ENCODE measurements at regions not wholly inside any gene's neighbourhood (a gene's known extent, or its start where the extent isn't known, plus 50 kb on each side); places are given as distances from the start of the nearest gene placed in this dataset.

DNA sequence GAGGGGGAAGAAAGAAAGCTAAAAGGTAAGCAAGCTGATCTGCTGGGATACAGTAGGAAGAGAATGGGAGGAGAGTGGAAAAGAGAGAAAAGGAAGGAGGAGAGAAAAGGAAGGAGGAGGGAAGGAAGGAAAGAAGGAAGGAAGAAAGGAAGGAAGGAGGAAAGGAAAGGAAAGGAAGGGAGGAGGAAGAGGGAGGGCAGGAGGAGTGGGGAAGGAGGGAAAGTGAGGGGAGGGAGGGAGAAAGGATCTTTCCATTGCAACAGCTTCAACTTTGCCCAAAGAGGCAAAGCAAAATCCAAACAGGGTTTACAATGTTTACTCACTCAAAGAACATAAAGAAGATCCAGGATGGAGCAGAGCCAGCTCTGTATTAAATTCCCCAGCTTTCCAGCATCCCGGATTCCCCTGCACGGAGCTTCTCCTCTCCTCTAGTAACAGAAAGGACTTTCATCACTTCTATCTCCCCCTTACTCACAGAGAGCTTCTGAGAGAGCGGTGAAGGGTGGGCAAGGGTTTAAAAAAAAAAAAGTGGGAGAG is 494.2 kb upstream of the PROK2 start:
- Histone ChIP-seq H3K4me1 (ENCODE audit: control insufficient read depth, insufficient read depth, low read length) (peaks cover 10% of the 10 kb centered on the region), H3K4me2 (ENCODE audit: low read length) (no peak overlapping the region), H3K4me3 (ENCODE audit: low read length) (no peak overlapping the region), H3K27me3 (ENCODE audit: control insufficient read depth, insufficient read depth, low read length) (peaks cover 27% of the 10 kb centered on the region), H3K9ac (ENCODE audit: low read depth, low read length) (no peak overlapping the region), H3K9me3 (replicated peaks; ENCODE audit: low read length) (peaks cover 6% of the 10 kb centered on the region), H3K36me3 (ENCODE audit: insufficient read depth, low read length) (no peaks in the 10 kb centered on the region)

DNA sequence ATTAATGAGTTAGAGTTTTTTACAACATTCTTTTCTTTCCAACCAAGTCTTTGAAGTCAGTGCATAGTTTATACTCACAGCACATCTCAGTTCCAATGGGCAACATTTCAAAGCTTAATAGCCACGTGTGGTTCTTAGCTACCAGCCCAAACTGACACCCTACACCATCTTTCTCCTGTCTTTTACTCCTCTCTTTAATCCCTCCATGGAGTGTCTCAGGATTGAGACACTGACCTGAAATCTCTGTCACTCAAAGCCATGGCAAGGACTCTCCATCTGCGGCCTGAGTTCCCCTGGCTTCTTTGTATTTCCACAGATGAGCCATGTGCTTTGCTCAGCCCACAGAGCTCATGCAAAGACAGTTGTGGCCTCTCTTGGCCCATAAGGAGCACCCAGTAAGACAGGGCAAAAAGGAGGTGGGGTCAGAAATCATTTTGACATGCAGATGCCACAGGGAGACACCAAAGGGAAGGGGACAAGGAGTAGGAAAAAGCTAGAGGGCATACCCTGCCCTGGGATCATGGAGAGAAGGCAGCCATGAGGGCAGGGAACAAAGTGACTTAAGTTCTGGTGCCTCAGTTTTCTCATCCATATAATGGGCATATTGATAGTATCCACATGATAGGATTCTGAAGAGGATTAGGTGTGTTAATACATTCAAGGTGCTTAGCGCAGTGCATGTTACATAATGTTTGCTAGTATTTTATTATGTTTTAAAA is 493.6 kb upstream of the PROK2 start:
- H3K36me3 ChIP-seq (ENCODE audit: insufficient read depth, low read length): no peaks in the 10 kb centered on the region
- no peak overlapping the region for H3K9ac ChIP-seq (ENCODE audit: low read depth, low read length)
- H3K27me3 ChIP-seq (ENCODE audit: control insufficient read depth, insufficient read depth, low read length): peaks cover 23% of the 10 kb centered on the region
- no peak overlapping the region for H3K4me2 ChIP-seq (ENCODE audit: low read length)
- peaks cover 16% of the 10 kb centered on the region for H3K4me1 ChIP-seq (ENCODE audit: control insufficient read depth, insufficient read depth, low read length)
- no peak overlapping the region for H3K4me3 ChIP-seq (ENCODE audit: low read length)
- peaks cover 6% of the 10 kb centered on the region for H3K9me3 ChIP-seq (replicated peaks; ENCODE audit: low read length)

DNA sequence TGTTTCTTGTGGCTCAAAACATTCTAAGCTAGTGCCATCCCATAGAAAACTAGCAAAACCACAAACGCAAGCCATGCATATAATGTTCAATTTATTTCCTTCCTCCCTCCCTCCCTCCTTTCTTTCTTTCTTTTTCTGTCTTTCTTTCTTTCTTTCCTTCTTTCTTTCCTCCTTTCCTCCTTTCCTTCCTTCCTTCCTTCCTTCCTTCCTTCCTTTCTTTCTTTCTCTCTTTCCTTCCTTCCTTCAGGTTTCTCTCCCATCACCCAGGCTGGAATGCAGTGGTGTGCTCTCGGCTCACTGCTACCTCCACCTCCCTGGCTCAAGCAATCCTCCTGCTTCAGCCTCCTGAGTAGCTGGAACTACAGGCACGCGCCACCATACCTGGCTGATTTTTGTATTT is 492.8 kb upstream of the PROK2 start:
- Histone ChIP-seq H3K27me3 (ENCODE audit: control insufficient read depth, insufficient read depth, low read length) (peaks cover 18% of the 10 kb centered on the region), H3K4me3 (ENCODE audit: low read length) (no peak overlapping the region), H3K9ac (ENCODE audit: low read depth, low read length) (no peak overlapping the region)

DNA sequence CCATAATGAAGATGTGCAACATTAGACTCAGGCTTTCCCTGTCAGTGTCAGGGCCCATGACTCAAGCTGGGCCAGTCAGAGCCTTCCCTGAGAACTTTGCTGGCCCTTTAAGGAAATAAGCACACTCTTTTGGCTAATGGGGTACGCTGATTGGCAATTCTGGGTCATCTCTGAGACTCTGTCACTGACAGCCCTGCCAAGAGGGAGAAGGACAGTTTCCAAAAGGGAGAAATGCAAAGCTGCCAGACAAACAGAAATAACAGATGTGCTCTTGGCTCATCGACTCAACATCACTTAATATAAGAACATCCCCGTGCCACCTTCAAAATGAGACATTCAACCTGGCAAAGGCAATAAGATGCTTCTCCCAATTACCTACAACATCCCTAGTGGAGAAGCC is 491.9 kb upstream of the PROK2 start:
- Histone ChIP-seq H3K9me3 (replicated peaks; ENCODE audit: low read length) (no peaks in the 10 kb centered on the region), H3K4me3 (ENCODE audit: low read length) (no peak overlapping the region), H3K4me1 (ENCODE audit: control insufficient read depth, insufficient read depth, low read length) (peaks cover 18% of the 10 kb centered on the region), H3K36me3 (ENCODE audit: insufficient read depth, low read length) (no peaks in the 10 kb centered on the region), H3K9ac (ENCODE audit: low read depth, low read length) (no peak overlapping the region), H3K27me3 (ENCODE audit: control insufficient read depth, insufficient read depth, low read length) (peaks cover 18% of the 10 kb centered on the region), H3K4me2 (ENCODE audit: low read length) (no peak overlapping the region)

More for the DNA sequence above, 492.8 kb upstream of the PROK2 start:
- Histone ChIP-seq H3K9me3 (replicated peaks; ENCODE audit: low read length) (peaks cover 4% of the 10 kb centered on the region), H3K4me2 (ENCODE audit: low read length) (no peak overlapping the region), H3K36me3 (ENCODE audit: insufficient read depth, low read length) (no peaks in the 10 kb centered on the region), H3K4me1 (ENCODE audit: control insufficient read depth, insufficient read depth, low read length) (peaks cover 18% of the 10 kb centered on the region)

DNA sequence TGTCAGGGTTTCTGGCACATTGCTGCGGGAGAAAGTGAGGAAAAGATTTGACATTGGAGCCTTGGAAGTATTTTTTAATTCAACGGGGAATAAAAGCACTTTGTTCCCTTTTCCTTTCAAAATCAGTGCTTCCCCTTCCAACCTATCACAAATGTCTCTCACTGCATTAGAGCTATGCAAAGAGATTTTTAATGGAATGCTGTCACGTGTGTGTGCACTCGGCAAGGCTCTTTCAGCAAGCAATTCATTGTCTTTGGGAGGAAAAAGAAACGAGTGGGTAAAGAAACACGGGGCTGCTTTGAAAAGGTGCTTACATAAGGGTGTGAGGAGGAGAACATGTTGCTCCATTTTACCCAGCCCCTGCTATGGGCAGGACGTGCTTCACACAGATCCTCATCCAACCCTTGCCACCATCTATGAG is 490.4 kb upstream of the PROK2 start:
- H3K36me3 ChIP-seq (ENCODE audit: insufficient read depth, low read length): no peaks in the 10 kb centered on the region
- peaks cover 21% of the 10 kb centered on the region for H3K4me1 ChIP-seq (ENCODE audit: control insufficient read depth, insufficient read depth, low read length)
- no peak overlapping the region for H3K4me2 ChIP-seq (ENCODE audit: low read length)

DNA sequence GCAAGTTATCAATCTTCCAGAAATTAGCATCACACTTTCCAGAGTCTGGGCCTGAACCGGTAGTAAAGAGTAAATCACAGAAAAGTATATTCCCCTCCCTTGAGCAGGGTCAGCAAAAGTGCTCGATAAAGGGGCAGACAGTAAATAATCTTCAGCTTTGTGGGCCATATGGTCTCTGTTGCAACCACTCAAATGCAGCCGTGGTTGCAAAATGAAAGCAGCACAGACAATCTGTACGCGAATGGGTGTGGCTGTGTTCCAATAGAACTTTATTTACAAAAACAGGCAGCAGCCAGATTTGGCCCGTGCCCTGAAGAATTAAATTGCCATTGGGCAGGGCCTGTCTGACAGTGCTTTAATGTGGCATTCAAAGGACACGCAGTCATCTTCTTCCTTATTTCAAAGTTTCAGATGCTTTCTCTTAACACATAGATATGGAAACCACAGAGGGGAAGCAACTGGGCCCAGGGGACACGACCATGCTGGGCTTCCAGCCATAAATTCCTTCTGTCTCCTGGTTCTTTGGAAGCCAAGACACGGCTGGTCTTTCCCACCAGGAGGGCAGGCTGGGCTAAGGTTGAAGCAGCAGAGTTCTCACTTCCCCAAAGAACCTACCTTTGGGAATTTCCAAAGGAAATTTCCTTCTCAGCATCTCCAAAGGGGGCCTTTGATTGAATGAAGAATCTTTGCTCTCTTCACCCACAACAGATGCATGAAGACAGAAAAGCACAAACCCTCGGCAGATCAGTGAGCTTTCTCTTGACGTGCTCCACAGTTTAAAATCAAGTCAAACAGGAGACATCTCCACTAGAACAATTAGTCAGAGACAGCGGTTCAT is 489.8 kb upstream of the PROK2 start:
- H3K4me1 ChIP-seq (ENCODE audit: control insufficient read depth, insufficient read depth, low read length): peaks cover 28% of the 10 kb centered on the region
- no peak overlapping the region for H3K4me3 ChIP-seq (ENCODE audit: low read length)

More for the DNA sequence above, 490.4 kb upstream of the PROK2 start:
- peaks cover 12% of the 10 kb centered on the region for H3K27me3 ChIP-seq (ENCODE audit: control insufficient read depth, insufficient read depth, low read length)
- H3K9ac ChIP-seq (ENCODE audit: low read depth, low read length): no peak overlapping the region
- H3K9me3 ChIP-seq (replicated peaks; ENCODE audit: low read length): no peaks in the 10 kb centered on the region
- H3K4me3 ChIP-seq (ENCODE audit: low read length): no peak overlapping the region

DNA sequence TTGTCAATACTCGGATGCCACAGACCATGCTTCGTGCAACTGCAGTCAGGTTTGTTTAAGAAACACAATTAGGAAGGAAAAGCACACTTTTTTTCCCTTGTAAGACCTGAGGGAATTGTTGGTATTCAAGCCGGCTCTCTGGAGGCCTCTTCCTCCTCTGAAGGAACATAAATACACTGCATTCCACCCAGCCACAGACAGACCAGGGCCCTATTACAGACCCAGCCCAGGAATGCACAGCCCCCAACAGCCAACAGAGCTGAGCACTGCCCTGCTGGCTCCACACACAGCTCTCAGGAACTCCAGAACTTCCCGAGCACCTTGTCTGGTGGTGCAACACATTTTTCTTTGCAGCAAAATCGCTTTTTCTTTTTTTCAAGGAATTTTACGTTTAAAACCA is 488.7 kb upstream of the PROK2 start:
- Histone ChIP-seq H3K36me3 (ENCODE audit: insufficient read depth, low read length) (no peaks in the 10 kb centered on the region), H3K9me3 (replicated peaks; ENCODE audit: low read length) (no peaks in the 10 kb centered on the region), H3K27me3 (ENCODE audit: control insufficient read depth, insufficient read depth, low read length) (peaks cover 5% of the 10 kb centered on the region), H3K9ac (ENCODE audit: low read depth, low read length) (no peak overlapping the region), H3K4me3 (ENCODE audit: low read length) (no peak overlapping the region), H3K4me2 (ENCODE audit: low read length) (no peak overlapping the region), H3K4me1 (ENCODE audit: control insufficient read depth, insufficient read depth, low read length) (peaks cover 32% of the 10 kb centered on the region)

More for the DNA sequence above, 489.8 kb upstream of the PROK2 start:
- Histone ChIP-seq H3K36me3 (ENCODE audit: insufficient read depth, low read length) (no peaks in the 10 kb centered on the region), H3K9me3 (replicated peaks; ENCODE audit: low read length) (no peaks in the 10 kb centered on the region), H3K27me3 (ENCODE audit: control insufficient read depth, insufficient read depth, low read length) (peaks cover 9% of the 10 kb centered on the region), H3K4me2 (ENCODE audit: low read length) (peak overlapping the region; percentile 34), H3K9ac (ENCODE audit: low read depth, low read length) (no peak overlapping the region)

DNA sequence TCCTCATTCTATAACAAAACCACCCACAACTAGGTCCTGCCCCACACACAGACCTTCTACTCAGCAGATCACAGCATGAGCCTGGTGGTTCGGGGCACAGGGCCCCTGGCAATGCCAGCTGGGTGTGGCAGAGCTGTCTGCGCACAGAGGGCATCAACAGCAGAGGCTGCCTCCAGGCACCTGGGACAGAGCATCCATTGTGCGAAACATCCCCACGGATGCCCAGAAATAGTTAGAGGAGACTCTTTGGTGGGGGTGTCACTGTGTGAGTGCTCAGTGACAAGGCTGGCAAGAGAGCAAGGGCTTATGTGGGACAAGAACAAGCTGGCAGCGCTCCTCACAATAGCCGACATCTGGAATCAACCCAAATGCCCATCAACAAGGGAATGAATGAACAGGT is 487.4 kb upstream of the PROK2 start:
- Histone ChIP-seq H3K36me3 (ENCODE audit: insufficient read depth, low read length) (no peaks in the 10 kb centered on the region), H3K9me3 (replicated peaks; ENCODE audit: low read length) (no peaks in the 10 kb centered on the region), H3K4me2 (ENCODE audit: low read length) (no peak overlapping the region), H3K27me3 (ENCODE audit: control insufficient read depth, insufficient read depth, low read length) (no peaks in the 10 kb centered on the region), H3K4me3 (ENCODE audit: low read length) (no peak overlapping the region), H3K9ac (ENCODE audit: low read depth, low read length) (no peak overlapping the region), H3K4me1 (ENCODE audit: control insufficient read depth, insufficient read depth, low read length) (peaks cover 32% of the 10 kb centered on the region)

DNA sequence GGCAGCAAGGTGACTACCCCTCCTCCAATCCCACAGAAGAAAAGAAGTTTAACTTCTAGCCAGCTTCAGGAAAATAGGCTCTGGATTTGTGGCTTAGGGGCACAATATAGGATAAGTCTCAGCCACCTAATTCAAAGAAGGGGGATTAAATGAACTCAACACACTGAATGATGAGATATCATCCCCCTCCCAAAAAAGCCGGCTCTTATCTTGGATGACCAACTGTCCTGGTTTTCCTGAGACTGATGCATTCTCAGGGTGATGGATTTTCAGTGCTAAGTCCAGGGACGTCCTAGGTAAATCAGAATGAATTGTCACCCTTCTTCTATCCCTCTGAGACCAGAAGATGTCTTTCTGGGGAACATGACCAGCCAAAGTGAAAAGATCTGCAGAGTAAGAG is 487.0 kb upstream of the PROK2 start:
- no peak overlapping the region for H3K9ac ChIP-seq (ENCODE audit: low read depth, low read length)
- no peak overlapping the region for H3K4me3 ChIP-seq (ENCODE audit: low read length)
- H3K4me1 ChIP-seq (ENCODE audit: control insufficient read depth, insufficient read depth, low read length): peaks cover 32% of the 10 kb centered on the region

DNA sequence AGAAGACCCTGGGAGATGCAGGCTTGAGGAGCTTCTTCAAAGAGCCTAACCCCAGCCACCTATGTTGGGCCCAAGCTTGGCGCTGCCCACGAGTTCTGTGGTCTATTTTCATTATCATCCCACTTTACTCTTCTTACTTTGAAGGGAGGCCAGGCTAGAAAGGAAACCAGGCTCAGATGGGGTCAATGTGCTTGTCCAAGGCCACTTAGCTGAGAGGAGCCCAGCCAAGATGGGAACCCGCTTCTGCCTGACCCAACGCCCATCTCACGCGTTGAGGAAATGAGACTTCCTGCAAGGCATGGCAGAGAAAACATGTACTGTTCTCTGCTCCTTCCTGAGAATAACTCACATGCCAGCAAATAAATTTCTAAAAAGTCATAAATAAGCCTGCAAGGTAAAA is 486.3 kb upstream of the PROK2 start:
- Histone ChIP-seq H3K4me1 (ENCODE audit: control insufficient read depth, insufficient read depth, low read length) (peaks cover 32% of the 10 kb centered on the region), H3K4me2 (ENCODE audit: low read length) (no peak overlapping the region), H3K9me3 (replicated peaks; ENCODE audit: low read length) (no peaks in the 10 kb centered on the region), H3K9ac (ENCODE audit: low read depth, low read length) (no peak overlapping the region), H3K36me3 (ENCODE audit: insufficient read depth, low read length) (no peaks in the 10 kb centered on the region), H3K4me3 (ENCODE audit: low read length) (no peak overlapping the region), H3K27me3 (ENCODE audit: control insufficient read depth, insufficient read depth, low read length) (no peaks in the 10 kb centered on the region)

More for the DNA sequence above, 487.0 kb upstream of the PROK2 start:
- H3K36me3 ChIP-seq (ENCODE audit: insufficient read depth, low read length): no peaks in the 10 kb centered on the region
- no peaks in the 10 kb centered on the region for H3K27me3 ChIP-seq (ENCODE audit: control insufficient read depth, insufficient read depth, low read length)
- H3K9me3 ChIP-seq (replicated peaks; ENCODE audit: low read length): no peaks in the 10 kb centered on the region
- no peak overlapping the region for H3K4me2 ChIP-seq (ENCODE audit: low read length)

DNA sequence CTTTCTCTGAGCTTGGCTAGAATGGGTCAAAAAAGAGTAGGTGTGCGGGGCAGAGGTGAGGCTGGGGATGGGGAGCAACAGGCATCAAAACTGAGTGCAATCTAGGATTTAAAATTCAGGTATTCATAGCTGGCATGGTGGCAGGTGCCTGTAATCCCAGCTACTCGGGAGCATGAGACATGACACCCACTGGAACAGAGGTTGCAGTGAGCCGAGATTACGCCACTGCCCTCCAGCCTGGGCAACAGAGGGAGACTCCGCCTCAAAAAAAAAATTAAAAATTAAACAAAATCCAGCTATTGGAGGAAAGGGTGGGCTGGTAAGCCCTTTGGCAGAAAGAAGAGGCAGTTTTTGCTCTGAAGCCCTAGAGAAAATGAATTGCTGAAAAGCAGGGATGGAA is 485.8 kb upstream of the PROK2 start:
- peaks cover 32% of the 10 kb centered on the region for H3K4me1 ChIP-seq (ENCODE audit: control insufficient read depth, insufficient read depth, low read length)
- no peak overlapping the region for H3K9ac ChIP-seq (ENCODE audit: low read depth, low read length)
- no peak overlapping the region for H3K4me3 ChIP-seq (ENCODE audit: low read length)
- H3K36me3 ChIP-seq (ENCODE audit: insufficient read depth, low read length): no peaks in the 10 kb centered on the region
- no peak overlapping the region for H3K4me2 ChIP-seq (ENCODE audit: low read length)
- H3K27me3 ChIP-seq (ENCODE audit: control insufficient read depth, insufficient read depth, low read length): no peaks in the 10 kb centered on the region
- no peaks in the 10 kb centered on the region for H3K9me3 ChIP-seq (replicated peaks; ENCODE audit: low read length)
